HG02981 (cell line): ENCODE measurements at regions not wholly inside any gene's neighbourhood (a gene's known extent, or its start where the extent isn't known, plus 50 kb on each side); places are given as distances from the start of the nearest gene placed in this dataset.

ENCODE experiments used
- ATAC-seq: cut with Tn5 transposase; IDR thresholded peaks from one replicate; pipeline ENCODE4 v1.9.1; 2021; ENCODE audit warnings: mild to moderate bottlenecking, moderate library complexity; ENCODE audit not compliant: unreplicated experiment

DNA sequence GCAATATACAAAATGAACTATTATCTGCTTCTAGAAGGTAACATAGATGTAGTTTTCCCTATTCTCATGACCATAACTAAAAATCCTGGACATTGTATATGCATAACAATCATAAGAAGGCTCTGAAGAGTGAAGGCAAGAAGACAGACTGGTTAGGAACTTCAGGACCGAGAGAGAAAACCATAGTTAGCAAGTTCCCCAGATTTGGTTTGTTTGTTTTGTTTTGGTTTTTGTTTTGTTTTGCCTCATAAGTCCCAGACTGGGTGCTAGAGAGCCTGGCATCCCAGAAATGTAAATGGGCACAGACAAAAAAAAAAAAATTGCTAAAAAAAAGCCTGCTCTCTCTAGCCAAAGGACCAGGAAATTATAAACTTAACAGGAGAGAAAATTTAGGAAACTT, 192.2 kb upstream of the FBXO11 start:
- ATAC-seq = no peak

GRCh38 chr2:48104418-48104817, 198.1 kb upstream of the FBXO11 start:
- ATAC-seq = no peak

GRCh38 chr2:48105848-48106247, 199.6 kb upstream of the FBXO11 start:
- no peak for ATAC-seq

GRCh38 chr2:48107326-48107925, 201.1 kb upstream of the FBXO11 start:
- ATAC-seq = no peak

GRCh38 chr2:48108455-48108854, 202.2 kb upstream of the FBXO11 start:
- ATAC-seq = no peak

DNA sequence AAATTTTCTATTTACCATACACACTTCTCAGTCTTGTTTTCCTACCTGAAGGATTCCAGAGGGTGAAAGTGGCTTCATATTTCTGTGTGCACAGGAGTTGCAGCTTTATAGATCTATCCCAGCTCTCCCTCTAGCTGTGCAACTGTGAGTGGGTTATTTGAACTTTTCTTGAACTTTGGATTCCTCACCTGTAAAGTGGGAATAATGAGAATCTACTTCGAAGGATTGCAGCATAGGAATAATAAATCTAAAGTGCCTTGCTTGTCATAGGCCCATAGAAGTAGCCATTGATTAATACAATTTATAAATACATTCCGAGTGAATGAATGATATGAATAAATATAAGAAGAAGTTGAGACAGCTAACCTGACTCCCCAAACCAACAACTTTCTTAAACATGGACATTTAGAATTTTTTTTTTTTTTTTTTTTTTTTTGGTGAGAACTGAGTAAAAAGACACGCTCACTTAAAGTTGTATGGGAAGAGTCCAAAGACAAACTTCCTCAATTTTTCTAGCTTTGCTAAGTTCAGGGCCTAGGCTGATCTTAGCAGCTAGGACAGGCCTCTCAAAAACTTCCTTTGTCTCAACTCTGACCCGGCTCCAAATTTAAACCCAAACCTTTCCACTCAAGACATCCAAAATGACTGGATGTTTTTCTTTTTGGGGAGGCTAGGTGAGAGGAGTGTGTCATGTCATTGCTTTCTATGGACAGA, 203.3 kb upstream of the FBXO11 start:
- no peak for ATAC-seq

DNA sequence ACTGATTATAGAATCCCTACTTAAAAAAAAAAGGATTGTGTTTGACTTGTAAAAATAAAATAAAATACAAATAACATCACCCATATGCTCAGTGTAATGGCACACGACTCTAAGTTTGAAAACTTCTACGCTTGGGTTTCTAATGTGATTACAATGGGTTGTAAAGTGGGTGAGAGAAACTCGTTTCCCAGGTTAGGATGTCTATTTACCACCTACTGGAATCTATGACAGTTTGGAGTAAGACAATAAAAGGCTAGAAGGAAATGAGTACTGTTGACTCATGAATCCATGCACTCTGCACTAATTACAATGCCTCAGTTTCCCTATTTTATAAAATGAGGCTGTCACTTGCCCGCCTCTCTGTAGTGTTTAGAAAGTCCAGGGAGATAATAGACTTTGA, 204.0 kb upstream of the FOXN2 start:
- ATAC-seq = no peak

DNA sequence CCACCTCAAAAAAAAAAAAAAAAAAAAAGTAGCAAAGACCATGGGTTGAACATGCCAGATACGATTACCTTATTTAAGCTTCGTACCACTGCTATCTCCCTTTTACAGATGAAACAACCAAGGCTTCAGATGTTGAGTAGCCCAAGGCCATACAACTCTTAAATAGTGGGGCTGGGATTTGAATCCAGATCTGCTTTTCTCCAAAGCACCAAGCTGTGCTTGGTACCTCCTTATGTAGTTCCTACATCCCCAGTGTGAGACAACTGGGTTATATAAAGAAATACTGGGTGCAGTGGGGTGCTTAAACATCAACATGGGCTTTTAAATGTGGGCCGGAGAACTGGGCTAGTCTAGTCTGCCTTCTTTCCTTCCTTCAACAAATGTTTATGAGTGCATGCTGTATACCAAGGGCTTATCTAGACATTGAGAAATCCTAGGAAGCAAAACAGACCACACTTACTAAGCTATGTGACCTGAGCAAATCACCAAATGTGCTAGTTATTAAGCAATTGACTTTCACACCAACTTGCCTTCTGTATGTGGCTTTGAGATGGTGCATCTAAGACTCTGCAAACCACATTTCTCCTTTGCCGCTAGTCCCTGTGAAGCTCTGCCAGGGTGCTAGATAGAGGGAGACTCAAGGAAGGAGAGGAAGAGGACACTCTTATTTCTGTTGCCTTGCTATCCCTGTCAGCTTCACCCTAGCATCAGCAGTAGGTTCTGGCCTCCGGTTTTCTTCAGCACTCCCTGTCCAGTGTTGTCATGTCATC, 201.4 kb upstream of the FOXN2 start:
- no peak for ATAC-seq

DNA sequence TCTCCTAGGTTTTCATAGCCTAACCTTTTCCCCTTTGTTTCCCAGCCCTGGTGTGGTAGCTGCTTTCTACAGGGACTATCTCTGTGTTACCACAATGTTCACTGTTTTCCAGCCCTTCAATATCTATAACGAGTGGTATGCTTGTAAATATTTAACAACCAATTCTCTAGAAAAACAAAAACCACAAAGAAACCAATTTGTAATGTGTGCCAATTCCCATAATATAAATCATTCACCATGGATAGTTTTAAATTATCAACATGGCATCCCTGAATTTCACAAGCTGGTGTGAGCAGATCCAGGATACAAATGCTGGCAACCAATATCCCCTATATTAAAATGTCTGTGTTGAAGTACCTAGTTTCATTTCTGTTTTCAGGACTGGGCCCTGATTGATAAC, 200.7 kb upstream of the FOXN2 start:
- ATAC-seq = peak; percentile 22

GRCh38 chr2:48114256-48114655, 200.2 kb upstream of the FOXN2 start:
- peak; percentile 77 for ATAC-seq

DNA sequence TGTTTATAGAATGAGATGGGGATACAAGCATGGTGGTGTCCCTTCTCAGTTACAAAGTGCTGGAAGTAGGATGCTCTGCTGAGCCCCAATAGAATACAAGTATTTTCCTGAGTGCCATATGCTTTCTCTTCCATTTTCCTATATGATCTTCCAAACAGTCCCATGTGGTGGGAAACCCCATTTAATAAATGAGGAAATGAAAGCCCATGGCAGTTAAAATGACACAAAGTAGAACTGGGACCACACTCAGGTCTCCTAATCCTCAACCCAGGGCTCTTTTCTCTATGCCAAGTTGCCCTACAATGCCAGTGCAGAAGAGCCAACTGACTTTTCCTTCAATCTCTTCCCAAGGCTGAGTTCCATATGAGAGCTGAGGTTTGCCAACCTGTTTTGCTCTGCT, 198.0 kb upstream of the FOXN2 start:
- ATAC-seq = no peak

DNA sequence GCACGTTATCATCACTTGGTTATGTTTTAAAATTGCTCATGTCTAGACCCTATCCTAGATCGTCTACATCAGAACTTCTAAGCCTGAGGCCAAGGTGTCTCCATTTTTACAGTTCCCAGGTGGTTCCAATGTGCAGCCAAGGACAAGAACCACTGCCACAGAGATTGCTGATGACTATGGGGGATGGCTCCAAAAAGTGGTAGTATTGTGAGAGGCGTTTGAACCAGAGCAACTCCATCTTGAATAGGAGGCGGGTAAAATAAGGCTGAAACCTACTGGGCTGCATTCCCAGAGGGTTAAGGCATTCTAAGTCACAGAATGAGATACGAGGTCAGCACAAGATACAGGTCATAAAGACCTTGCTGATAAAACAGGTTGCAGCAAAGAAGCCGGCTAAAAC, 195.6 kb upstream of the FOXN2 start:
- ATAC-seq = no peak

DNA sequence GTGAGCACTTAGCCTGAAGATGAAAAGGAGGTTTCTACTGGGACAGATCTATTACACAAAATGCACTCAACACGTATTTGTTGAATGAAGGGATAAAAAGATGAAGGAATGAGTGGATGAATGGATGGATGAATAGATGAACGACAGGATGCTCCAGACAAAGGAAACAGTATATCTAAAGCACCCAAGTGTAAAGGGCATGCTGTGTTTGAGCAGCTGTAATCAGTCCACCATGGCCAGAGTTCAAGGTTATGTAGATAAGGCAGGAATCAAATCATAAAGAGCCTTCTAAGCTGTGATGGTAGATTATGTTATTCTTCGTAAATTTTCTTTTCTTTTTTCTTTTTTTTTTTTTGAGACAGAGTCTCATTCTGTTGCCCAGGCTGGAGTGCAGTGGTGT, 194.4 kb upstream of the FOXN2 start:
- no peak for ATAC-seq

GRCh38 chr2:48120759-48121242, 193.7 kb upstream of the FOXN2 start:
- no peak for ATAC-seq

GRCh38 chr2:48122166-48122565, 192.3 kb upstream of the FOXN2 start:
- ATAC-seq = no peak

DNA sequence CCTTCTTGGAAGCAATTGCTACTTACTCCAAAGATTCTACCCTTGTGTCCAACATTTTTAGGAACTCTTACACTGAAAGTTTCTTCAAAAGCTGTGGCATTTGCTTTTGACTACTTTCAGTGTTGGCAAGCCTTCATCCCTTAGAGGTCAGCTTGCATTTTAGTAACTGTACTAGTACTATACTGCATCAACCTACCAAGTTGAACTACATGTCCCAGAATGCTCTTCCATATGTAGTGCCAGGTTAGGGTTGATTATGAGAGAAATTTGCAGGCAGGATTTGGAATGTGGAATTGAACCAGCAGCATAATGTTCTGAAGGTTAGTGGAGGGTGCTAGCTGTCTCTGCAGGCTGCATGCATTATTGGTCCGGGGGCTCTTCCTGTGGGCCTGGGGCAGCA, 189.9 kb upstream of the FOXN2 start:
- no peak for ATAC-seq

DNA sequence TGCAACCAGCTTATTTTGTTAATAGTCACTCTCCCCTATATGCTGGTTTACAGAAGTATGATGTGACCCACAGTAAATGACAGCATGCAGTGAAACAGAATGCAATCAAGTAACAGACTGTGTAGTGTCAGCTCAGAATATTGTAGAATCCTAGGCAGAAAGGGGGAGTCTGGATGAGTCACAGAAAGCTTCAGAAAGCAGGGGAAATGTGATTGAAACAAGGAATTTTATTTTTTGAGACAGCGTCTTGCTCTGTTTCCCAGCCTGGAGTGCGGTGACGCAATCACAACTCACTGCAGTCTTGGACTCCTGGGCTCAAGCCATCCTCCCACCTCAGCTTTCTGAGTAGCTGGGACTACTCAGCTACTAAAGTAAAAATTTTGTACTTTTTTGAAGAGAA, 188.3 kb upstream of the FOXN2 start:
- ATAC-seq = no peak

GRCh38 chr2:48127612-48128191, 186.8 kb upstream of the FOXN2 start:
- ATAC-seq = no peak

- no peak for ATAC-seq
Measured at GRCh38 chr2:48129293-48129950, 185.1 kb upstream of the FOXN2 start.

DNA sequence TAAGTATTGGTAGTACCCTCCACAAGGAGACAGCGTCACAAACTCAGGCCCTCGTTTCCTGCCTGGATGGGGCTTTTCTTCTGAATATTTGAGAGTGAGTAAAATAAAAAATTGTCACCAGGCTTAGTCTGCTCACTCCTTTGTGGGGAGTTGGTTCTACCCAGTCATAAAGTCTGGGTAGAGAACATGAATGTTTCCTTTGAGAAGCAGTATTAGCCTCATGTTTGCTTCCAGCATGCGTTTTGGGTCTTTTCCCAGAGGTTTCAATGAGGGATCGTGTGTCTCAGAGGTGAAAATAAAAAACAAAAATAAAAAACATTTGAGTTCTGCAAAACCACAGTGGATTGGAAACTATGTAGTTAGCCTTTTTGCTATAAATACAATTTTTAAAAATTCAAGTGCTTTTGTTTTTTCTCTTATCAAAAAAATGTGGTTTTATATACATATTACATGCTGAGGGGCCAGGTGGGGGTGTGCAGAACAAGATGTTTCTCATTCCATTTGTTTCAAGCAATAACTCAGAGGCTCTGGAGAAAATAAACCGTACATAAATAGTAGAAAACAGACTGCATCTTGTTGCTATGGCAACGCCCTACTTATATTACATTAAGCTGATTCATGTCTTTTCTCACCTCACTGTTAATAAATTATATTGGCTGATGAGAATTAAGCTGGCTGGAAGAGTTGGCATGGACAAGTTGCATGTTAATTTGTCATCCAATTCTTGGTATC, 182.8 kb upstream of the FOXN2 start:
- no peak for ATAC-seq

DNA sequence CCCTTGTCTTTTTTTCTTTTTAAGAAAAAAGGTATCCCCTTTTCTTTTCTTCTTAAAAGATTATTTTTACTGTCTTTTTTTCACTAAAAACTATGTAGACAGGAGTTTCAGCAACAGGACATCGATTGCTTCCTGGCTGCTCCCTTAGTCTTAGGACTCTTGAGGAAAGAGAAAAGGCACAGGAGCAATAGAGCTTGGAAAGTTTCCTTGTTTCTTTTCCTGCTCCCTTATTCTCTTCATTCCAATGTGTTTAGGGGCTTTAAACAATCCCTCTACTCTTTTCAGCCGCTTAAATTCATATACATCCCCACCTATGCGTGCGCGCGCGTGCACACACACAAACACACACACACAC, 182.2 kb upstream of the FOXN2 start:
- ATAC-seq = no peak
